HS-5 (cell line): ENCODE measurements at regions not wholly inside any gene's neighbourhood (a gene's known extent, or its start where the extent isn't known, plus 50 kb on each side); places are given as distances from the start of the nearest gene placed in this dataset.
"Not testable (repeated sequence)": the region's sequence is repeated elsewhere in the genome, so short reads cannot be mapped to it uniquely, and the experiment has no call there.

Experiments
- DNase-seq: peaks from one replicate; pipeline ENCODE4 v3.0.0-alpha.2; 2012; ENCODE audit warnings: low read depth

DNA sequence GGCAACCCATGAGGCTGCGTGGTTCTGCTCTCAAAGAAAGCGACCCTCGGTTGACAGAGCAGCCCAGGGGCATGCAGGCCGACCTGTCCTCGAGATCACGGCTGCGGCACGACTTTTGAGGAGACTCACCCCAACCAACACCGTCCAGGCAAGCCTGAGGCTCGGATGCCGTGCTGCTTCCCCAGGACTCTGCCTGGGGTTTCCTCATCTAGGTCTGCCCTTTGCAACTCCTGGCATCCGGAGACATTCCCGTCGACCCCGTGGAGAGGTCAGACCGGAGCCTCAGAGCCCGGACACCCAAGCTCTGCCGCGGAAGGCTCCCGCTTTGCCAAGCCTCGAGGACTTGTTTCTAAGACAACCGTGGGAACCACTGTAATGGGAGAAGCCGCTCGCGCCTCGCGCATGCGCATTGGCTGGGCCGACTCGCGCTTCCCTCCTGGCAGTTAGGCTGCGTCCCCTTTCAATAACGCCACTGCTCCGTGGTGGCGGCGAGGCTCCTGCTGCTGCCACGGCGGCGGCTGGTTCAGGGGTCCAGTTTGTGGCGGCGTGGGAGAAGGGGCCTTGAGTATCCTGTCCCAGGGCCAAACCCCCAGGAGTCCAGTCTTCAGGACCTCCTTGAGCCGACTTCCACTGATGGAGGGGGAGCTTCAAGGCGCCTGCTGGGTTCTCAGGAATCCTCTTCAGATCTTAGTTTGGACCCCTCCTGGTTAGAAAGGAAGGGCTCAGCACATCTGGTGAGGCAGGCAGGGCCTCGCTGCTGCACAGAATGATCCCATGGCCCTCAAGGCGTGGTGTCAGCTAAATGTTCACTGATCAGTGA is 101.7 kb upstream of the ZNF337 start:
- DNase-seq, result not testable (repeated sequence)

DNA sequence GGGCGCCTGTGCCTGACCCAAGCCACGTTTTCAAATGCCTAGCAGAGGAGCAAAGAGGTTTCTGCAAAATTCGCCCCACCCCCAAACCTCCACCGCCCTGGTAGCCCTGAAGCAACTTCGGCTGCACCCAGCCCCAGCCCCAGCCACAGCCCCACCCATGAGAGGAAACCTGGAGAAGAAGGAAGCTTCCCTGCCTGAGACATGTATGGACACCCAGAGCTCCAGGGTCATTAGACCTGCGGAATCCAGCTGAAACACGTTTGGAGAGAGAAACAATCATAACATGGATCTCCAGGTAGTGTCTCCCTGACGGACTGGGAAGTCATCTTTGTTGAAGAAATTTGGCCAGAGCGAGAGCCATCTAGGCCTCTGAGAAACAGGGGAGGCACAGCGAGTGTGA is 100.4 kb upstream of the ZNF337 start:
- not testable (repeated sequence) for DNase-seq

DNA sequence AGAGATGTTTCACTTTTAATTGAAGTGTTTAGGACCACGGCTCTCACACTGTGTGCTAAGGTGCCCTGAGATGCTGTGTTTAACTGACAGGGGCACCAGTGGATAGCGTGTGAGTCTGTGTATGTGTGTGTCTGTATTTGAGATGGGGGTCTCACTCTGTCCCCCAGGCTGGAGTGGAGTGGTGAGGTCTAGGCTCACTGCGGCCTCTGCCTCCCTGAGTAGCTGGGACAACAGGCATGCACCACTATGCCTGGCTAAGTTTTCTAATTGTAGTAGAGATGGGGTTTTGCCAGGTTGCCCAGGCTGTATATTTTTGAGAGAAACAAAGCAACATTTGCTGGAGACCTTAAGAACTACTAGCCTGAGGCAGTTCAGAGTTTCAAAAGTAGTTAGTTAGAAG is 80.6 kb upstream of the ZNF337 start:
- DNase-seq, result not testable (repeated sequence)

DNA sequence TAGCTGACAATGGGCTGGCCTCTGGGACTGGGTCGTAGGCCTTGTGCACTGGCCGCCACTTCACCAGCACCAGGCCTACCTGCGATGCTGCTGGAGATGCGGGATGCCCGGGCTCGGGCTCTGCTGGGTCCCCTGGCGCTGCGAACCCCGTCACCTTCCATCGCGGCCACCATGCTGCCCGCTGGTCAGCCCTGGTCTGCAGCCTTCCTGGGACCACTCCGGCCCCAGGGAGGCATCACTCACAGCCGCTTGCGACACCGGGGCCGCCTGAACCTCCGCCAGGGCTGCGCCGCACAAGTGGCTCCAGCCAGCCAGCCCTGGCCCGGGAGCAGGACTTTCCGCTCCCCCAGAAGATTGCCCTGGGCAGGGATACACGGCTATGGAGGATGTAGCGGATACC is 78.1 kb upstream of the ZNF337 start:
- DNase-seq, result not testable (repeated sequence)

DNA sequence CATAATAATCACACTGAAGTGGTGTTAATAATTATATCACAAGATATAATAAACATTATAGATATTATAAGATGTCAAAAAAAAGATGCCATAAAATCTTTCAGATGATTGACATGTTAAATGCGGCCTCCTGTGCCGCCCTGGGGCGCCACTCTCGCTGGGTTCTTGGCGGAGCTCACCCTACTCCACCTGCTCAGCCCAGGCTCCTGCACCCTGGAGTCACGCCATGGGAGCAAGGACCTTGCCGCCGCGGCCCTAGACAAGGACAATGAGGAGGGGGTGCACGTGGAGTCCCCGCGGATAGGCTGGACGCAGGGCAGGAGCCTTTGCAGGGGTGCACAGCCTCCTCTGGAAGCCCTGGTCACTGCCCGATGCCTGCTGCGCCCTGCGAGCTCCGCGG is 77.5 kb upstream of the ZNF337 start:
- not testable (repeated sequence) for DNase-seq

DNA sequence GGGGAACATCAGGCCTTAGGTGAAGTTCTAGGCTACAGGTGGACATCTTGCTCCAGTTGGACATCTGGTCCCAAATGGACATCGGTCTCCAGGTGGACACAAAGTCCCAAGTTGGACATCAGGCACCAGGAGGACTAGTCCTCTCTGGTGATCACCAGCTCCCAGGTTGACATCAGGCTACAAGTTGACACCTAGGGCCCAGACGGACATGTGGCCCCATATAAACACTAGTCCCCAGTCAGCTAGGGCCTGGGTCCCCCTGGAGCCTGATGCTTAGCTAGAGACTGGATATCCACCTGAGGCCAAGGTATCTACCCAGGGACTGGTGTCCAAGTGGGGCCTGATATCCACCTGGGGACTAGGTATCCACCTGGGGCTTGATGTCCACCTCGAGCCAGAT is 75.8 kb upstream of the ZNF337 start:
- not testable (repeated sequence) for DNase-seq

DNA sequence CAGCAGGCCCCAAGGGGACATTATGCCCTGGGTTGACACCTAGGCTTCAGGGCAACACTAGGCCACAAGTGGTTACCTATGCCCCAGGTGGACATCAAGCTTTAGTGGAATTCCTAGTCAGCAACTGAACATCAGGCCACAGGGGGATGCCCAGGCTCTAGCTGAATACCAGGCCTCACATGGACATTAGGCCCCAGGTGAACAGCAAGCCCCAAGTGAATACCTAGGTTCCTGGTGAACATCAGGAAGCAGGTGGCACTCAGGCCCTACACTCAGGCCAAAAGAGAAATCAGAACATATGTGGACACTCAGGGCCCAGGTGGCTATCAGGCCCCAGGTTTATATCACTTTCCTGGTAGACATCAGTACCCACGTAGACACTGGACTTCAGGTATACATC is 75.2 kb upstream of the ZNF337 start:
- DNase-seq, result not testable (repeated sequence)

DNA sequence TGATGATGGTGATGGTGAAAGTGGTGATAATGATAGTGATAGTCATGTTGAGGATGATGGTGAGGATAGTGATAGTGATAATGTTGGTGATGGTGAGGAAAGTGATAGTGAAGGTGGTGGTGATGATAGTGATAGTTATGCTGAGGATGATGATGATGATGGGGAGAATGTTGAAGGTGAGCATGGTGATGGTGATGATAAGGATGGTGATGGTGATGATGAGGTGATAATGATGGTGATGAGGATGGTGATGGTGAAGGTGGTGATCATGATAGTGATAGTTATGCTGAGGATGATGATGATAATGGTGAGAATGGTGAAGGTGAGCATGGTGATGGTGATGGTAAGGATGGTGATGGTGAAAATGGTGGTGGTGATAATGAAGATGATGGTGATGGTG is 64.9 kb upstream of the ZNF337 start:
- no peak for DNase-seq

DNA sequence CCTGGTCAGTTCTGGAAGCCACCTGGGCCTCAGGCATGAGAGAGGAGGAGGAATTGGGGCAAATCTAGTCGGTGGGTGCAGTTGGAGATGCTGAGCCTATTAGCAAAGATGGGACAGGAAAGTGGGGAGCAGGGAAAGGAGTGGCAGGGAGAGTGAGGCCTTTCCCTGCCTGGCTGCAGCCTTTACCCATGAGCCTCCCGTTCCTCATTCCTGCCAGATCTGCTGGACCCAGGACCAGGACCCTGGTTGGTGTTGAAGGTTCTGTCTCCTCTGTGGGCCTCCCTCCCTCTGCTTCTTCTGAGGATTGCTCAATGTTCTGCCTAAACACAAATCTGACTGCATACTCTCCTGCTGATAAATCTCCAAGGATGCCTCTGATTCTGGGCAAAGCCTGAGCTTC is 64.4 kb upstream of the ZNF337 start:
- DNase-seq, result not testable (repeated sequence)

DNA sequence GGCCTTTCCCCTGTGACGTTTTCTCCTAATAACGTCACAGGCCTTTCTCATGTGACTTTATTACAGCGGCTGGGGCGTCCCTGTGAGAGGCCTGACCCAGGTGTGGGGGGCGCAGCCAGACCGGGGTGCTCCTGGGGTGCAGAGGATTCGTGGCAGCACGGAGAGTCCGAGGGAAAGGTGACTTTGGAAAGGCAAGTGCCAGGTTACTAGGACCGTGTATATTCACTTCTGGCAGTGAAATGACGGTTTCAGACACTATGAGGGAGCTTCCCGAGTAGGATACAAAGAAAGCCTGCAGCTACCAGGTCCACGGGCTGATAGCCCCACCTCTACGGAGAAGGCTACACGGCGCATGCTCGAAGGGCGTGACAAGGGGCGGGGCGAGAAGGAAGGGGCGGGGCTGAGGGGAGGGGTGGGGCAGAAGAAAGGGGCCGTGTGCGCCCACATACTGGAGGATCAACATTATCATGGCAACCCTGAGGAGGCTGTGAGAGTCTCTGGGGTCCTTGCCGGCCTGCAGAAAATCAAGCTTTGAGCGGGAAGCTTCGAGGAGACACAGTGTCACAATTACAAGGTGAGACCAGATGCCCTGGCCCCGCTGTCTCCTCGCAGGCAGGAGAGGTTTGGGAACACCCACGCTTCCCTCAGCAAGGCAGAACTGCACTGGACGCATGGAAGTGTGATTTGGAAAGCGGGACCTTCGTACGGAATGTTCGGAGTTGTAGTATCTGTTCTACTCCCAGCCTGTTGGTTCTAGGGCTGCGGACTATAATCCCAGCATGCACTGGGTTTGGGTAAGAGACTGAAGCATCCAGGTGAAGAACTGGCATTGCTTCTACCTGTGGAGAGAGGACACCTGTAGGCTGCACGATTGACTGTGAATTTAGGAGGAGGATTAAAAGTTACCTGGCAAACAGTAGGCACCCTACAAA is 54.4 kb upstream of the ZNF337 start:
- DNase-seq, result no peak

DNA sequence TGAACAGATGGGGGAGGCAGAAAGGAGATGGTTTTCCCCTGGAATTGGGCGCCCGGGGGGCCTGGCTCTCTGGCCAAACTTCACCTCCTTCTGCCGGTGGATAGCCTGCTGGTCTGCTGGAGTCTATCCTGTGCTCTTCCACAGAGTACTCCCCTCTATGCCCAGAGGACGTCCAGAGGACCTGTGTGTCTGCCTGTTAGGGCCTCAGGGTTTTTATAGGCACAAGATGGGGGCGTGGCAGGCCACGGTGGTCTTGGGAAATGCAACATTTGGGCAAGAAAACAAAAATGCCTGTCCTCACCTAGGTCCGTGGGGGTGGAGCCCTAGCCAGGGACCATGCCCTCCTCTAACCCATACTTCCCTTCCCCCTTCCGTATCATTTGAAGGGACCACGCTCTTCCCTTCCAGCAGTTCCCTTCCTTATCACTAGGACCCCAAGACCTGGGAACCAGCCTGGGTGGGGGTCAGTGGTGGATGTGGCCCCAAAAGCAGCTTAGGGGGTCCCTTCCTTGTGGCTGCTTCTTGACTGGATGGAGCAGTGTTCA is 53.6 kb upstream of the ZNF337 start:
- DNase-seq, result no peak

DNA sequence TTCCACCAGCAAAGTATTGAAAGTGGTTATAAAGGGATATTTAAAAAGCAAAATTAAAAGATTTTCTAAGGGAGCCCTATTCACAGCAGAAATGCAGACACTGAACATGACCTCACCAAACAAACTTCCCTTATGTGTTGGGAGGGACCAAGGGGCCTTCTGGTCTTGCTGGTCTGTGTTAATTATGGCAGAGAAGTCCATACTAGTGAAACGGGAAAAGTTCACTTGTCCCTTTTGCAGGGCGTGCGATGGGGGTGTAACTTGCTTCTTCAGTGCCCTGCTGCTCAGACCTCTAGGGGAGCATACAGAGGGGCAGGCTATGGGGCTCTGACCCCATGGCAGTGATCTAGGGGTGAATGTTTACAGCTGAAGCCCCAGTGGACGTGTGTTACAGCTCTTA is 53.0 kb upstream of the ZNF337 start:
- no peak for DNase-seq
